ENCODE measurements at regions not wholly inside any gene's neighbourhood (a gene's known extent, or its start where the extent isn't known, plus 50 kb on each side); places are given as distances from the start of the nearest gene placed in this dataset.
"Not testable (repeated sequence)": the region's sequence is repeated elsewhere in the genome, so short reads cannot be mapped to it uniquely, and the experiment has no call there.

GRCh38 chr3:10648181-10648580 is 142.8 kb upstream of the ATP2B2 start:
- Histone ChIP-seq H3K4me1 (peaks cover 12% of the 10 kb centered on the region), H3K36me3 (no peaks in the 10 kb centered on the region), H3K27me3 (no peaks in the 10 kb centered on the region), H3K4me2 (no peak overlapping the region), H3K27ac (no peak overlapping the region), H4K20me1 (ENCODE audit: low read depth) (no peaks in the 10 kb centered on the region), H3K79me2 (ENCODE audit: low read depth) (no peaks in the 10 kb centered on the region), H3K9ac (no peak overlapping the region), H3K9me3 (ENCODE audit: low read depth) (no peaks in the 10 kb centered on the region), H2AFZ (replicated peaks) (no peak overlapping the region), H3F3A (ENCODE audit: low read depth) (no peaks in the 10 kb centered on the region), H3K4me3 (no peak overlapping the region)
- TF ChIP-seq CTCF (IDR thresholded peaks at IDR 0.05) (no peak), EZH2 (IDR thresholded peaks at IDR 0.05) (no peak), EZH2phosphoT487 (IDR thresholded peaks at IDR 0.05) (no peak)
- H3K27me3 Mint-ChIP-seq (ENCODE audit: insufficient read depth, low read depth), result peaks cover 2% of the 10 kb centered on the region
- no peak for DNase-seq (ENCODE audit: low spot score)
- H3K27ac Mint-ChIP-seq, result no peak overlapping the region
- H3K4me1 Mint-ChIP-seq, result peaks cover 3% of the 10 kb centered on the region
- no peaks in the 10 kb centered on the region for H3K9me3 Mint-ChIP-seq
- H3K36me3 Mint-ChIP-seq, result no peaks in the 10 kb centered on the region
- no peak overlapping the region for H3K4me3 Mint-ChIP-seq

- H3K36me3 ChIP-seq; H2AFZ ChIP-seq (replicated peaks); H3K27ac Mint-ChIP-seq; H3K27me3 Mint-ChIP-seq (ENCODE audit: insufficient read depth, low read depth); H3K27ac ChIP-seq; H3K4me3 Mint-ChIP-seq; DNase-seq (ENCODE audit: low spot score); H4K20me1 ChIP-seq (ENCODE audit: low read depth); H3K4me2 ChIP-seq; H3K27me3 ChIP-seq; H3K9me3 ChIP-seq (ENCODE audit: low read depth); H3K79me2 ChIP-seq (ENCODE audit: low read depth); H3K36me3 Mint-ChIP-seq; H3K9me3 Mint-ChIP-seq; H3K9ac ChIP-seq; H3K4me1 Mint-ChIP-seq; H3F3A ChIP-seq (ENCODE audit: low read depth); H3K4me3 ChIP-seq: not testable (repeated sequence)
- H3K4me1 ChIP-seq, result peaks cover 12% of the 10 kb centered on the region
These were observed 144.1 kb upstream of the ATP2B2 start for GRCh38 chr3:10649463-10649862.

GRCh38 chr3:10651506-10651905 is 146.1 kb upstream of the ATP2B2 start:
- no peak for TF ChIP-seq EZH2phosphoT487 (IDR thresholded peaks at IDR 0.05)
- no peak for TF ChIP-seq CTCF (IDR thresholded peaks at IDR 0.05)
- TF ChIP-seq EZH2 (IDR thresholded peaks at IDR 0.05), result no peak
- Mint-ChIP-seq H3K4me1 (no peaks in the 10 kb centered on the region), H3K27me3 (ENCODE audit: insufficient read depth, low read depth) (peaks cover 6% of the 10 kb centered on the region), H3K36me3 (no peaks in the 10 kb centered on the region), H3K27ac (no peak overlapping the region), H3K9me3 (no peaks in the 10 kb centered on the region), H3K4me3 (no peak overlapping the region)
- Histone ChIP-seq H3K9ac (no peak overlapping the region), H3K4me2 (no peak overlapping the region), H3K79me2 (ENCODE audit: low read depth) (no peaks in the 10 kb centered on the region), H3K27me3 (no peaks in the 10 kb centered on the region), H3F3A (ENCODE audit: low read depth) (no peaks in the 10 kb centered on the region), H2AFZ (replicated peaks) (no peak overlapping the region), H3K4me3 (no peak overlapping the region), H3K36me3 (no peaks in the 10 kb centered on the region), H3K4me1 (peaks cover 9% of the 10 kb centered on the region), H3K9me3 (ENCODE audit: low read depth) (no peaks in the 10 kb centered on the region), H4K20me1 (ENCODE audit: low read depth) (no peaks in the 10 kb centered on the region), H3K27ac (no peak overlapping the region)
- DNase-seq (ENCODE audit: low spot score), result no peak

GRCh38 chr3:10653241-10653640 is 147.9 kb upstream of the ATP2B2 start:
- Histone ChIP-seq H3K9ac (no peak overlapping the region), H3K4me2 (no peak overlapping the region), H3F3A (ENCODE audit: low read depth) (no peaks in the 10 kb centered on the region), H3K36me3 (no peaks in the 10 kb centered on the region), H3K27me3 (no peaks in the 10 kb centered on the region), H3K79me2 (ENCODE audit: low read depth) (no peaks in the 10 kb centered on the region), H2AFZ (replicated peaks) (no peak overlapping the region), H3K4me3 (no peak overlapping the region), H4K20me1 (ENCODE audit: low read depth) (no peaks in the 10 kb centered on the region), H3K4me1 (peaks cover 9% of the 10 kb centered on the region), H3K27ac (no peak overlapping the region), H3K9me3 (ENCODE audit: low read depth) (no peaks in the 10 kb centered on the region)
- Mint-ChIP-seq H3K27ac (no peak overlapping the region), H3K36me3 (no peaks in the 10 kb centered on the region), H3K27me3 (ENCODE audit: insufficient read depth, low read depth) (peaks cover 6% of the 10 kb centered on the region), H3K4me3 (no peak overlapping the region), H3K9me3 (no peaks in the 10 kb centered on the region), H3K4me1 (no peaks in the 10 kb centered on the region)
- TF ChIP-seq EZH2 (IDR thresholded peaks at IDR 0.05) (no peak), EZH2phosphoT487 (IDR thresholded peaks at IDR 0.05) (no peak), CTCF (IDR thresholded peaks at IDR 0.05) (no peak)
- no peak for DNase-seq (ENCODE audit: low spot score)
